ENCODE measurements at regions not wholly inside any gene's neighbourhood (a gene's known extent, or its start where the extent isn't known, plus 50 kb on each side); places are given as distances from the start of the nearest gene placed in this dataset.
"Not testable (repeated sequence)": the region's sequence is repeated elsewhere in the genome, so short reads cannot be mapped to it uniquely, and the experiment has no call there.

GRCh38 chr10:20494474-20494873, 402.6 kb downstream of the NEBL start:
- ATAC-seq: no peak
- Histone ChIP-seq H3K9me3 (peaks cover 0 to 6% (median 0%) of the 10 kb centered on the region in 3 donors), H3K27ac (no peak overlapping the region), H3K4me3 (no peak overlapping the region), H3K4me1 (no peaks in the 10 kb centered on the region), H3K27me3 (no peaks in the 10 kb centered on the region), H3K36me3 (no peaks in the 10 kb centered on the region)
- TF ChIP-seq POLR2A (IDR thresholded peaks at IDR 0.05): no peak
- no peak for TF ChIP-seq POLR2AphosphoS5 (IDR thresholded peaks at IDR 0.05)
- TF ChIP-seq CTCF (IDR thresholded peaks at IDR 0.05): no peak
- TF ChIP-seq EP300 (IDR thresholded peaks at IDR 0.05): no peak
- WGBS, 2 donors (ENCODE audit: low coverage in 1 of 2): 45 to 82% methylated on average over 1 of the region's 1 CpG

GRCh38 chr10:20492447-20492846, 404.7 kb downstream of the NEBL start:
- no peak overlapping the region for H3K27ac ChIP-seq
- WGBS, 2 donors (ENCODE audit: low coverage in 1 of 2): 35 to 83% methylated on average over 1 to 2 of the region's 2 CpGs
- no peaks in the 10 kb centered on the region for H3K4me1 ChIP-seq
- H3K9me3 ChIP-seq: peaks cover 0 to 6% (median 0%) of the 10 kb centered on the region in 3 donors
- TF ChIP-seq POLR2AphosphoS5 (IDR thresholded peaks at IDR 0.05) (no peak), EP300 (IDR thresholded peaks at IDR 0.05) (no peak)
- no peaks in the 10 kb centered on the region for H3K36me3 ChIP-seq
- H3K4me3 ChIP-seq: no peak overlapping the region
- H3K27me3 ChIP-seq: no peaks in the 10 kb centered on the region
- no peak for ATAC-seq

- Histone ChIP-seq H3K36me3 (no peaks in the 10 kb centered on the region), H3K9me3 (peaks cover 0 to 6% (median 0%) of the 10 kb centered on the region in 3 donors), H3K4me1 (no peaks in the 10 kb centered on the region), H3K27me3 (no peaks in the 10 kb centered on the region), H3K27ac (no peak overlapping the region), H3K4me3 (no peak overlapping the region)
- TF ChIP-seq POLR2AphosphoS5 (IDR thresholded peaks at IDR 0.05) (no peak), CTCF (IDR thresholded peaks at IDR 0.05) (no peak), POLR2A (IDR thresholded peaks at IDR 0.05) (no peak), EP300 (IDR thresholded peaks at IDR 0.05) (no peak)
- no peak for ATAC-seq
- 91 to 100% methylated on average over 4 of the region's 4 CpGs for WGBS, 2 donors (ENCODE audit: low coverage in 1 of 2)
Measured at GRCh38 chr10:20489961-20490360, 407.1 kb downstream of the NEBL start.

GRCh38 chr10:20486791-20487190, 410.3 kb downstream of the NEBL start:
- no peak for TF ChIP-seq POLR2AphosphoS5 (IDR thresholded peaks at IDR 0.05)
- no peak for TF ChIP-seq EP300 (IDR thresholded peaks at IDR 0.05)
- TF ChIP-seq POLR2A (IDR thresholded peaks at IDR 0.05): no peak
- TF ChIP-seq CTCF (IDR thresholded peaks at IDR 0.05): no peak
- H3K27ac ChIP-seq: no peak overlapping the region
- no peak overlapping the region for H3K4me3 ChIP-seq
- WGBS, 2 donors (ENCODE audit: low coverage in 1 of 2): no CpG with 5 or more reads among the region's 1 CpG
- H3K4me1 ChIP-seq: no peaks in the 10 kb centered on the region
- no peaks in the 10 kb centered on the region for H3K27me3 ChIP-seq
- no peak for ATAC-seq
- H3K36me3 ChIP-seq: no peaks in the 10 kb centered on the region
- H3K9me3 ChIP-seq: no peaks in the 10 kb centered on the region

- Histone ChIP-seq H3K4me1 (no peaks in the 10 kb centered on the region), H3K36me3 (no peaks in the 10 kb centered on the region), H3K27me3 (no peaks in the 10 kb centered on the region), H3K4me3 (no peak overlapping the region), H3K27ac (no peak overlapping the region), H3K9me3 (no peaks in the 10 kb centered on the region)
- no peak for ATAC-seq
- TF ChIP-seq POLR2A (IDR thresholded peaks at IDR 0.05) (no peak), POLR2AphosphoS5 (IDR thresholded peaks at IDR 0.05) (no peak)
- 50 to 65% methylated on average over 3 of the region's 3 CpGs for WGBS, 2 donors (ENCODE audit: low coverage in 1 of 2)
Measured at GRCh38 chr10:20485554-20485953, 411.6 kb downstream of the NEBL start.

- no peak for ATAC-seq
- TF ChIP-seq EP300 (IDR thresholded peaks at IDR 0.05) (no peak), POLR2A (IDR thresholded peaks at IDR 0.05) (no peak), CTCF (IDR thresholded peaks at IDR 0.05) (no peak), POLR2AphosphoS5 (IDR thresholded peaks at IDR 0.05) (no peak)
Measured at GRCh38 chr10:20481054-20481453, 416.1 kb downstream of the NEBL start.

GRCh38 chr10:20480575-20480974, 416.5 kb downstream of the NEBL start:
- not testable (repeated sequence) for H3K4me1 ChIP-seq, H3K27me3 ChIP-seq, H3K9me3 ChIP-seq, H3K27ac ChIP-seq, ATAC-seq, H3K4me3 ChIP-seq, H3K36me3 ChIP-seq
- WGBS, 2 donors (ENCODE audit: low coverage in 1 of 2): 100% methylated on average over 1 of the region's 1 CpG; no CpG with 5 or more reads in 1 of the 2 donors

More at GRCh38 chr10:20481054-20481453, 416.1 kb downstream of the NEBL start:
- 89 to 91% methylated on average over 1 to 2 of the region's 2 CpGs for WGBS, 2 donors (ENCODE audit: low coverage in 1 of 2)
- no peaks in the 10 kb centered on the region for H3K27me3 ChIP-seq
- H3K36me3 ChIP-seq: no peaks in the 10 kb centered on the region
- H3K27ac ChIP-seq: no peak overlapping the region
- H3K4me3 ChIP-seq: no peak overlapping the region
- no peaks in the 10 kb centered on the region for H3K4me1 ChIP-seq
- no peaks in the 10 kb centered on the region for H3K9me3 ChIP-seq

All from gastroesophageal sphincter (tissue), 4 donors.